MM.1S (cell line): ENCODE measurements at regions not wholly inside any gene's neighbourhood (a gene's known extent, or its start where the extent isn't known, plus 50 kb on each side); places are given as distances from the start of the nearest gene placed in this dataset.

Experiments
- DNase-seq: peaks from one replicate; pipeline ENCODE4 v3.0.0-alpha.2; 2015
- H2AFZ ChIP-seq: fragments of 300-600 bp; sonication (generic); 2 replicates; pipeline ENCODE4 v1.6.0; 2016; ENCODE audit warnings: antibody characterized with exemption, low read length
- H3F3A ChIP-seq: fragments of 300-600 bp; sonication (generic); 2 replicates; pipeline ENCODE4 v1.6.1; 2016; ENCODE audit warnings: mild to moderate bottlenecking, antibody characterized with exemption, low read length, moderate library complexity, mixed read lengths; ENCODE audit not compliant: insufficient read depth
- H3K27ac ChIP-seq: fragments of 300-600 bp; sonication (generic); 2 replicates; pipeline ENCODE4 v1.5.1; 2016; ENCODE audit warnings: mild to moderate bottlenecking, low read length
- H3K27me3 ChIP-seq: fragments of 300-600 bp; sonication (generic); replicated peaks from 2 replicates; pipeline ENCODE4 v1.6.0; 2016; ENCODE audit warnings: low read length; ENCODE audit not compliant: insufficient read depth
- H3K36me3 ChIP-seq: fragments of 300-600 bp; sonication (generic); replicated peaks from 2 replicates; pipeline ENCODE4 v1.6.1; 2016; ENCODE audit warnings: mild to moderate bottlenecking, low read length, mixed read lengths; ENCODE audit not compliant: insufficient read depth
- H3K4me1 ChIP-seq: fragments of 300-600 bp; sonication (generic); 2 replicates; pipeline ENCODE4 v1.6.1; 2016; ENCODE audit warnings: low read length, mixed read lengths
- H3K4me2 ChIP-seq: fragments of 300-600 bp; sonication (generic); 2 replicates; pipeline ENCODE4 v1.6.0; 2016; ENCODE audit warnings: low read depth, low read length
- H3K4me3 ChIP-seq: fragments of 300-600 bp; sonication (generic); 2 replicates; pipeline ENCODE4 v1.5.1; 2016; ENCODE audit warnings: low read length, mixed read lengths
- H3K79me2 ChIP-seq: fragments of 300-600 bp; sonication (generic); 2 replicates; pipeline ENCODE4 v1.6.1; 2016; ENCODE audit warnings: mixed run types, low read length, mixed read lengths
- H3K9ac ChIP-seq: fragments of 300-600 bp; sonication (generic); 2 replicates; pipeline ENCODE4 v1.6.1; 2016; ENCODE audit warnings: low read length, mixed read lengths
- H3K9me2 ChIP-seq: fragments of 300-600 bp; sonication (generic); replicated peaks from 2 replicates; pipeline ENCODE4 v1.6.1; 2016; ENCODE audit warnings: mild to moderate bottlenecking, low read length, mixed read lengths; ENCODE audit not compliant: insufficient read depth
- H3K9me3 ChIP-seq: fragments of 300-600 bp; sonication (generic); replicated peaks from 2 replicates; pipeline ENCODE4 v1.6.1; 2016; ENCODE audit warnings: mild to moderate bottlenecking, low read length, mixed read lengths; ENCODE audit not compliant: insufficient read depth
- H4K20me1 ChIP-seq: fragments of 300-600 bp; sonication (generic); 2 replicates; pipeline ENCODE4 v1.6.1; 2016; ENCODE audit warnings: mild to moderate bottlenecking, low read length, moderate library complexity, mixed read lengths; ENCODE audit not compliant: insufficient read depth
- CTCF ChIP-seq: fragments of 300-600 bp; sonication (generic); IDR thresholded peaks from 2 replicates; pipeline ENCODE4 v1.5.1; 2016; ENCODE audit warnings: antibody characterized with exemption, low read length, mixed read lengths
- EZH2 ChIP-seq: fragments of 300-600 bp; sonication (generic); optimal IDR thresholded peaks from 2 replicates; pipeline ENCODE3; 2017; ENCODE audit warnings: low read depth, mild to moderate bottlenecking, antibody characterized with exemption, low read length, mixed read lengths
- EZH2phosphoT487 ChIP-seq: fragments of 300-600 bp; sonication (generic); IDR thresholded peaks from 2 replicates; pipeline ENCODE4 v1.6.1; 2018; ENCODE audit warnings: antibody characterized with exemption, low read length

GRCh38 chr11:56905442-56905841, 83.3 kb upstream of the OR5AK2 start:
- Histone ChIP-seq H3K4me2 (no peak overlapping the region), H4K20me1 (no peaks in the 10 kb centered on the region), H3K9me2 (no peaks in the 10 kb centered on the region), H3K9ac (no peak overlapping the region), H3K4me1 (no peaks in the 10 kb centered on the region), H3K27ac (no peak overlapping the region), H3K27me3 (no peaks in the 10 kb centered on the region), H3K4me3 (no peak overlapping the region), H3K36me3 (no peaks in the 10 kb centered on the region), H2AFZ (no peak overlapping the region), H3K79me2 (no peaks in the 10 kb centered on the region), H3F3A (no peaks in the 10 kb centered on the region), H3K9me3 (no peaks in the 10 kb centered on the region)
- DNase-seq = no peak
- no peak for TF ChIP-seq EZH2phosphoT487
- no peak for TF ChIP-seq CTCF
- TF ChIP-seq EZH2 = no peak

GRCh38 chr11:56898856-56899255, 89.9 kb upstream of the OR5AK2 start:
- H3K9me3 ChIP-seq = no peaks in the 10 kb centered on the region
- DNase-seq = no peak
- no peak for TF ChIP-seq EZH2phosphoT487
- no peak for TF ChIP-seq CTCF
- TF ChIP-seq EZH2 = no peak
- no peaks in the 10 kb centered on the region for H3K27me3 ChIP-seq
- no peaks in the 10 kb centered on the region for H3K36me3 ChIP-seq
- H3F3A ChIP-seq = no peaks in the 10 kb centered on the region
- no peak overlapping the region for H2AFZ ChIP-seq
- no peaks in the 10 kb centered on the region for H3K4me1 ChIP-seq
- H3K9ac ChIP-seq = no peak overlapping the region
- no peak overlapping the region for H3K4me3 ChIP-seq
- H3K79me2 ChIP-seq = no peaks in the 10 kb centered on the region
- no peak overlapping the region for H3K27ac ChIP-seq
- H3K9me2 ChIP-seq = no peaks in the 10 kb centered on the region
- no peak overlapping the region for H3K4me2 ChIP-seq
- no peaks in the 10 kb centered on the region for H4K20me1 ChIP-seq

- no peaks in the 10 kb centered on the region for H3K27me3 ChIP-seq
- no peaks in the 10 kb centered on the region for H3K4me1 ChIP-seq
- no peaks in the 10 kb centered on the region for H3K79me2 ChIP-seq
- H3K27ac ChIP-seq = no peak overlapping the region
- H3K9ac ChIP-seq = no peak overlapping the region
- H3K4me3 ChIP-seq = no peak overlapping the region
- no peaks in the 10 kb centered on the region for H3K9me3 ChIP-seq
- H4K20me1 ChIP-seq = no peaks in the 10 kb centered on the region
- H3K4me2 ChIP-seq = no peak overlapping the region
- no peak for DNase-seq
- TF ChIP-seq EZH2 (no peak), CTCF (no peak), EZH2phosphoT487 (no peak)
- no peaks in the 10 kb centered on the region for H3K36me3 ChIP-seq
- no peaks in the 10 kb centered on the region for H3F3A ChIP-seq
- H3K9me2 ChIP-seq = no peaks in the 10 kb centered on the region
- no peak overlapping the region for H2AFZ ChIP-seq
Observed at GRCh38 chr11:56890584-56891305, 98.0 kb upstream of the OR5AK2 start.
